Right atrium auricular region (tissue), 2 donors: ENCODE measurements at regions not wholly inside any gene's neighbourhood (a gene's known extent, or its start where the extent isn't known, plus 50 kb on each side); places are given as distances from the start of the nearest gene placed in this dataset.

Experiments used
- DNase-seq: peaks from one replicate; pipeline ENCODE4 v3.0.0-alpha.2; 2019; ENCODE audit warnings: low spot score
- H3K27ac ChIP-seq, 2 donors: fragments of 200-600 bp; sonication (generic); 1 replicate in 1 of 2; 2 replicates in 1 of 2; pipeline ENCODE4 v1.5.1; 2016 to 2019
- H3K27me3 ChIP-seq, 2 donors: fragments of 200-600 bp; sonication (generic); one replicate each; pipeline versions ENCODE4 v1.5.1 to v1.6.0; 2017 to 2019
- H3K36me3 ChIP-seq: fragments of 200-600 bp; sonication (generic); one replicate; pipeline ENCODE4 v1.5.1; 2016
- H3K4me1 ChIP-seq, 2 donors: fragments of 200-600 bp; sonication (generic); one replicate each; pipeline versions ENCODE4 v1.5.1 to v1.6.0; 2017 to 2019
- H3K4me3 ChIP-seq, 2 donors: fragments of 200-600 bp; sonication (generic); 1 replicate in 1 of 2; 2 replicates in 1 of 2; pipeline ENCODE4 v1.5.1; 2017 to 2019; ENCODE audit warnings: mild to moderate bottlenecking in 1 of 2, moderate library complexity in 1 of 2
- H3K9me3 ChIP-seq, 2 donors: fragments of 200-600 bp; sonication (generic); one replicate each; pipeline ENCODE4 v1.5.1; 2019
- TF ChIP-seq, protein P1 (sequence below), 2 donors: fragments of 200-600 bp; sonication (generic); IDR thresholded peaks; one replicate each; pipeline ENCODE4 v1.5.1; 2019; ENCODE audit warnings: antibody characterized with exemption in 2 of 2

DNA sequence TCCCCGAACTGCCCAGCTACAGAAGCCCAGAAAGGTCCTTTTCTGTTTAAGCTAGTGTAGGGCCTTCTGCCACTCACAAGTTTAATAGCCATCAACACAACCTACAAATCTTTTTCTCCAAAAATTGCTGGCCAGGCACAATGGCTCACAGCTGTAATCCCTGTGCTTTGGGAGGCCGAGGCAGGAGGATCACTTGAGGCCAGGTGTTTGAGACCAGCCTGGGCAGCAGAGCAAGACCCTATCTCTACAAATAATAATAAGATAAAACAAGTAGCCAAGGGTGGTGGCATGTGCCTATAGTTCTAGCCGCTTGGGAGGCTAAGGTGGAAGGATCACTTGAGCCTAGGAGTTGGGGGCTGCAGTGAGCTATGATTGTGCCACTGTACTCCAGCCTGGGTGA is 176.4 kb downstream of the HSD17B3 start:
- Histone ChIP-seq H3K9me3 (no peaks in the 10 kb centered on the region), H3K4me1 (no peaks in the 10 kb centered on the region), H3K4me3 (no peak overlapping the region), H3K27me3 (no peaks in the 10 kb centered on the region), H3K36me3 (no peaks in the 10 kb centered on the region), H3K27ac (no peak overlapping the region)
- TF ChIP-seq, protein P1, sequence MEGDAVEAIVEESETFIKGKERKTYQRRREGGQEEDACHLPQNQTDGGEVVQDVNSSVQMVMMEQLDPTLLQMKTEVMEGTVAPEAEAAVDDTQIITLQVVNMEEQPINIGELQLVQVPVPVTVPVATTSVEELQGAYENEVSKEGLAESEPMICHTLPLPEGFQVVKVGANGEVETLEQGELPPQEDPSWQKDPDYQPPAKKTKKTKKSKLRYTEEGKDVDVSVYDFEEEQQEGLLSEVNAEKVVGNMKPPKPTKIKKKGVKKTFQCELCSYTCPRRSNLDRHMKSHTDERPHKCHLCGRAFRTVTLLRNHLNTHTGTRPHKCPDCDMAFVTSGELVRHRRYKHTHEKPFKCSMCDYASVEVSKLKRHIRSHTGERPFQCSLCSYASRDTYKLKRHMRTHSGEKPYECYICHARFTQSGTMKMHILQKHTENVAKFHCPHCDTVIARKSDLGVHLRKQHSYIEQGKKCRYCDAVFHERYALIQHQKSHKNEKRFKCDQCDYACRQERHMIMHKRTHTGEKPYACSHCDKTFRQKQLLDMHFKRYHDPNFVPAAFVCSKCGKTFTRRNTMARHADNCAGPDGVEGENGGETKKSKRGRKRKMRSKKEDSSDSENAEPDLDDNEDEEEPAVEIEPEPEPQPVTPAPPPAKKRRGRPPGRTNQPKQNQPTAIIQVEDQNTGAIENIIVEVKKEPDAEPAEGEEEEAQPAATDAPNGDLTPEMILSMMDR (IDR thresholded peaks at IDR 0.05): no peak
- DNase-seq: no peak

DNA sequence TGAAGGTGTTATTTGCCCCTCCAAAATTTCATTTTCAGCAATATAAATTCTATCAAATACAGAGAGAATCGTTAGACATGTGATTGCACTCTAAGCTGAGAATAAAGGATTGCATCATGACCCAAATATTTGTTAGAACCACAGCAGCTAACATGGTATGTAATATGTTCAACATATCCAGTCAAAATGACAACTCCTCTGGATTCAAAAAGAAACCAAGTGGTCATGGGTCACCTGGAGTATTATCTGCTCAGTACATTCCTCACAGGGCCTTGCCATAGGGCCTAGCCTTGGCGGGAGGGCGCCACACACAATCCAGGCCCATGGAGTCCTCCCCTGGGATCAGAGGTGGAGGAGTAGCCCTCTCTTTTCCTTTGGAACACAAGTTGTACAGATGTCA is 179.2 kb downstream of the HSD17B3 start:
- DNase-seq: no peak
- Histone ChIP-seq H3K4me3 (no peak overlapping the region), H3K4me1 (no peaks in the 10 kb centered on the region), H3K27me3 (no peaks in the 10 kb centered on the region), H3K9me3 (peaks cover 0 to 7% of the 10 kb centered on the region in 2 donors), H3K36me3 (no peaks in the 10 kb centered on the region), H3K27ac (no peak overlapping the region)
- TF ChIP-seq, protein P1 (IDR thresholded peaks at IDR 0.05): no peak

DNA sequence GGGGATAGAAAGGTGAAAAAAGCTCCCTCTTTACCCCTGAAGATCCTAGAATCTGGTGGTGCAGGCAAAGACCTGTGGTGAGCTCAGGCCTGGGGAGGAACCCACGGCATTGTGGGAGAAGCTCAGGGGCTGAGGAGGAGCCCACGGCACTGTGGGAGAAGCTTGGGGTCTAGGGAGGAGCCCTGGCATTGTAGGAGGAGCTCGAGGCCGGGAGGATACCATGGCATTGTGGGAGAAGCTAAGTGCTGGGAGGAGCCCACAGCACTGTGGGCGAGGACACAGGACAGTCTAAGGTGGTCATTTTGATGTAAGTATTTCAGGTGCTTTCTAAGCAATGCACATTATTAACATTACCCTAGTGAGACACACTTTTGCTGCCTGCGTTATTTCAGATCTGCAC is 179.7 kb downstream of the HSD17B3 start:
- Histone ChIP-seq H3K4me1 (no peaks in the 10 kb centered on the region), H3K27me3 (no peaks in the 10 kb centered on the region), H3K27ac (no peak overlapping the region), H3K9me3 (peaks cover 0 to 7% of the 10 kb centered on the region in 2 donors), H3K36me3 (no peaks in the 10 kb centered on the region), H3K4me3 (no peak overlapping the region)
- TF ChIP-seq, protein P1 (IDR thresholded peaks at IDR 0.05): no peak
- no peak for DNase-seq

DNA sequence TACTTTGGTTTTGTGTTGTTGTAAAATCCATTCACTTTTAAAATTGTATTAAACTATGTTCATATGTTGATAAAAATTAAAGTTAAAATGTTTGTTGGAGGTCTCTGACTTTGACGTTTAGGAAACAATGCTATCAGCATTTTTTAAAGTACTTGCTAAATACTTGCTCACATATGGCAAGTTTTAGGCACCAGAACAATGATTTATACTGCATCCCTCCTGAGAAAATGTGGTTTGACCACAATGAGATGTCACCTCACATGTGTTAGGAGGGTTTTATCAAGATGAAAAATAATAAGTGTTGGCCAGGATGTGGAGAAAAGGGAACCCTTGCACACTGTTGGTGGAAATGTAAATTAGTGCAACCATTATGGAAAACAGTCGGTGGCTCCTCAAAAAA is 180.8 kb downstream of the HSD17B3 start:
- Histone ChIP-seq H3K27ac (no peak overlapping the region), H3K4me1 (no peaks in the 10 kb centered on the region), H3K27me3 (no peaks in the 10 kb centered on the region), H3K9me3 (peaks cover 0 to 7% of the 10 kb centered on the region in 2 donors), H3K4me3 (no peak overlapping the region), H3K36me3 (no peaks in the 10 kb centered on the region)
- no peak for DNase-seq
- TF ChIP-seq, protein P1 (IDR thresholded peaks at IDR 0.05): no peak

DNA sequence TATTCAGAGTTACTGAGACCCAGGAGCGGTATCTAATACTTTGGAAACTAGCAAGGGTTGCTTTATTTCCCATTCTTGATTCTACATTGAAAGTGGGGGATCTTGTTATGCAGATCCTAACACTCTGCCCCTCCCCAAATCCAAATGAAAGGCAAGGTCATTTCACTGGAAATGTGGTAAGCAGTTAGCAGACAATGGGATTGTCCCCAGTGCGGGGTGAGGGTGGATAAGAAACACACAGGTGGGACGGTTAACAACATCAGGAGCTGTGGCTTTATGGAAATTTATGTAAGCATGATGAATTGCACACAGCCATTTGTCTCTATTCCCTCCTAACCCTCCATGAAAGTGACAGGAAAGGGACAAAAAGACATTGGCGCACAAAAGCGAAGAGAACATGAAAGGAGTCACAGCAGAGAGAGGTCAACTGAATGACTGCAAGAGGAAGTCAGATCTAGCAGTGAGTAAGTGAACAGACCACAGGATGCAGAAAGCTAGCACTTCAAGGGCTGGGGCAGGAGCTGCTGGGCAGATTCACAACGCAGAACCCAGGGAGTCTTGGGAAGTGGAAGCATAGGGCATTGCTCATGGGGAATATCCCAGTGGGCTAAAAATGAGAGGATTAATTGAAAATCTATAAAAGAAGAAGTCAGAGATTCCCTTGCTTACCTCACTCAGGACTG is 184.4 kb downstream of the HSD17B3 start:
- no peaks in the 10 kb centered on the region for H3K4me1 ChIP-seq
- no peaks in the 10 kb centered on the region for H3K27me3 ChIP-seq
- H3K36me3 ChIP-seq: no peaks in the 10 kb centered on the region
- H3K27ac ChIP-seq: no peak overlapping the region
- H3K4me3 ChIP-seq: no peak overlapping the region
- TF ChIP-seq, protein P1 (IDR thresholded peaks at IDR 0.05): no peak
- peaks cover 0 to 7% of the 10 kb centered on the region in 2 donors for H3K9me3 ChIP-seq
- no peak for DNase-seq
